Globus pallidus (tissue), 1 donor: ENCODE measurements at regions not wholly inside any gene's neighbourhood (a gene's known extent, or its start where the extent isn't known, plus 50 kb on each side); places are given as distances from the start of the nearest gene placed in this dataset.
"Not testable (repeated sequence)": the region's sequence is repeated elsewhere in the genome, so short reads cannot be mapped to it uniquely, and the experiment has no call there.

Experiments used
- DNase-seq: peaks from one replicate; pipeline ENCODE4 v3.0.0-alpha.2; 2015; ENCODE audit warnings: low spot score

DNA sequence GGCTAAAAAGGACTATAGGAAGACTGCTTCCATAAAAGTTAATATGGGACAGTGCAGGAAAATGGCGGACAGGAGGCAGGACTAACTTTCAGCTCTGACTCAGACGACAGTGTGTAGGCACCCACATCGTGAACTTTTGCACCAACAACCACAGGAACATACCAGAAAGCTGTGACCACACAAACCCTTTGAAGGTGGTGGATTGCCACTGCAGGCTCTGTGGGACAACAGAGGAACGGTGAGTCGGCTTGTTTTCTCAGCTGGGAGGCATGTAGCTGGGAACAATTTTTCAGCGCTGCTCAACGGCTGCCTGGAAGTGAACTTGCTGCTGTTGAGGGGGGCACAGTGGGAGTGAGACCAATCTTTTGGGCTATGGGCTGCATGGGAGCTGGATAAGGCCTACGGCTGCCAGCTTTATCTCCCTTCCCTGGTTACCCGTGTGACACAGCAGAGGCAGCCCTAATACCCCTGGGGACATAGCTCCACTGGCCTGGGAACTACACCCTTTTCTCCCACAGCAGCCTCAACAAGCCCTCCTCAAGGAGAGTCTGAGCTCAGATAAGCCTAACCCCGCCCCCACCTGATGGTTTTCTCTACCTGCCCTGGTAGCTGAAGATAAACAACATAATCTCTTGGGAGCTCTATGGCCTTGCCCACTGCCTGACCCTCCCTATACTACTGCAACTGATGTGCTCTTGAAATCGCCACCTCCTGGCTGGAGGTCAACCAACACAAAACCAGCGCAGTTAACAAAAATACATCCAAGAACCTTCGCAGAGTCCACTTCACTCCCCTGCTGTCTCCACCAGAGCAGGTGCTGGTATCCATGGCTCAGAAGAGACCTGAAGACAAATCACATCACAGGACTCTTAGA is 1537.0 kb downstream of the C4orf33 start:
- DNase-seq, result no peak

DNA sequence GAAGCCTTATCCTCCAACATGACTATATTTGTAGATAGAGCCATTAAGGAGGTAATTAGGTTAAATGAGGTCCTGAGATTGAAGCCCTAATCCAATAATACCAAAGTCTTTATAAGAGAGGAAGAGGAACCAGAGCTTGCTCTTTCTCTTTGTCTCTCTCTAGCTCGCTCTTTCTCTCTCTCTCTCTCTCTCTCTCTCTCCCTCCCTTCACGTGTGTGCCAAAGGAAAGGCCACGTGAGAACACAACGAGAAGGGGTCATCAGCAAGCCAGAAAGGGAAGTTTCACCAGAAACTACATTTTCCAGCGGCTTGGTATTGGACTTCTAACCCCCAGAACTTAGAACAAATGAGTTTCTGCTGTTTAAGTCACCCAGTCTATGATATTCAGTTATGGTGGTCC is 1540.5 kb downstream of the C4orf33 start:
- DNase-seq, result no peak

DNA sequence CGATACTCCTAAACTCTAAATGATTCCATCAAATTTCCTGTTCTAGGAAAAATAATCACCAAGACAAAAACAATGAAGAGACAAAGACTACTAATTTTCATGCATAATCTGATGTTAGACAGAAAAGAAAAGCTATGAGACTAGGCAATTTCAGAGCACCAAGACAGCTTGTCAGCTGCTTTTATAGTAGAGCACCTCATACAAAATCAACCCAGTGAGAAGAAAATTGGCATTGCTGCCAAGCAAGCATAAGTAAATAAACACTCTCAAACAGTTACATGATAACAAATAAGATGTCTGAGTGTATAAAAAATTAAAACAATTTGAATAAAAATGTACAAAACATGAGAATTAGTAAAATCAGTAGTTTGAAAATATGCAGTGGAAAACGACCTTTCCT is 1544.6 kb downstream of the C4orf33 start:
- no peak for DNase-seq

DNA sequence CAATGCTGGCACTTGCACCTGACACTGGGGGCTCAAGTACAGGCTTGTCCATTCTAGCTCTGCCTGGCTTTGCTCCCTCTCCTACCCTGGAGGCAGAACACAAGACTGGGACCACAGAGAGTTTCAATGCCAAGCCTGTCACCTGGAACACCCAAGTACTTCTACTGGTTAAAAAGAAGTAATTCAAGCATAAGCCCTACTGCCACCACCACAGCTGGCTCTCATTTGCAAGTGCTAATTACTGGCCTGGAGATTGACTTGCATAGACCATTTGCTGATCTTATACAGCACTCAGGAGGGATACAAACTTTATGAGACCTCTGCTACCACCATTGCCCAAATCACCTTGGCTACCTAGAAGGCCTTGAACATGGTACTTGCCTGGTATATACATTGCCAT is 1550.9 kb downstream of the C4orf33 start:
- DNase-seq, result no peak

DNA sequence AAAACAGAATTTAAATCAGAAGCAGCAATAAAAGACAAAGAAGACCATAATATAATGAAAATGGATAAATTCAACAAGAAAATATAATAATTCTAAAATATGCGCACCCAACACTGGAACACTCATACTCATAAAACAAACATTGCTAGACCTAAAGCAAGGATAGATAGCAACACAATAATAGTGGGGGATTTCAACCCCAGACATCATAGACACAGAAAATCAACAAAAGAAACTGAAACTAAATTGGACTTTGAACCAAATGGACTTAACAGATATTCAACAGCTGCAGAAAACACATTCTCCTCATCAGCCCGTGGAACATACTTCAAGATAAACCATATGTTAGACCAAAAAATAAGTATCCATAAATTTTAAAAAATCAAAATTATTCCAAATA is 1552.6 kb downstream of the C4orf33 start:
- DNase-seq, result no peak

- DNase-seq, result no peak
Observed at GRCh38 chr4:130653842-130654241, 1557.9 kb downstream of the C4orf33 start.

DNA sequence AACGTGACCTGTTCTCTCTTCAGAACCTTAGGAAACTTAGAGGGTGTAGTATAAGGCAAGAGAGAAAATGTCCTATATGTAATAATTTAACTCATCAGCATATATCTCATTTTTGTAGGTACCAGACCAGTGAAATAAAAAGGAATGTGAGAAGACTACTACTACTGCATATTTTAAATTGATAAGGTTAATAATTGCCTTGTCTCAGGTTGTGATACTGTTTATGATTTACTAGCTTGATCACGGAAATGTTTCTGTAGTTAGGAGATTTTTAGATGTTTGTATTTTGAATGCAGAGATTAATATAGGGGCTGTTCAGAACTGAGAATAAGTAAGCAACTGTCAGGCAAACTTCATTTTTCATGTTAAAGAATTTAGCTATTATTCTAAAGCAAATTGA is 1563.4 kb downstream of the C4orf33 start:
- no peak for DNase-seq

DNA sequence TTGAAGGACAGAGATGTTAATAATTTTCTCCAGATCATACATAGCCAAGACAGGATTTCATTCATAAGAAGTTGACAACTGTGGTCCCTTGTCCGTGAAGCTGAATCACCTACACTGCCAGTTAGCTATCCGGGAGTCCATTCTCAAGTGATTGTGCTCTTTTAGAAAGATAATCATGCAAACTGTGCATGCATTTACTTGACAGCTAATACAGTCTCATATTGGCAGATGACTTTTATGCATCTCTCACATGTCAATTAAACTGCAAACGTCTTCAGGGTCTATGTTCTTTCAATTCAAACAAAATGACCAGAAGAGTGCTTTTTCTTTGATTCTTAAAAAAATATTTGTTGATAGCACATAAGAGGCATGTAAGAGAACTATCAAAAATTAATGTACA is 1572.9 kb downstream of the C4orf33 start:
- DNase-seq, result no peak

GRCh38 chr4:130675266-130675665 is 1579.3 kb downstream of the C4orf33 start:
- DNase-seq, result no peak

DNA sequence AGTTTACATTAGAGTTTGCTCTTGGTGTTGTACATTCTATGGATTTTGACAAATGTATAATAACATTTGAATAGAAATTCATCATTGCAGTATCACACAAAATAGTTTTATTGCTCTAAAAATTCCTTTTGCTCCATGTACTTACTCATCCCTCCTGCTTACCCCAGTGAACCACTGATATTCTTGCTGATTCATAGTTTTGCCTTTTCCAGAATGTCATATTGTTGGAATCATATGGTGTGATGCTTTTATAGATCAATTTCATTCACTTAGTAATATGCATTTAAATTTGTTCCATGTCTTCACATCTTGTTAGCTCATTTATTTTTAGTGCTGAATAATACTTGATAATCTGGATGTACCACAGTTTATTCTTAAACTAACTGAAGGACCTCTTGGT is 1593.2 kb downstream of the C4orf33 start:
- DNase-seq, result no peak

DNA sequence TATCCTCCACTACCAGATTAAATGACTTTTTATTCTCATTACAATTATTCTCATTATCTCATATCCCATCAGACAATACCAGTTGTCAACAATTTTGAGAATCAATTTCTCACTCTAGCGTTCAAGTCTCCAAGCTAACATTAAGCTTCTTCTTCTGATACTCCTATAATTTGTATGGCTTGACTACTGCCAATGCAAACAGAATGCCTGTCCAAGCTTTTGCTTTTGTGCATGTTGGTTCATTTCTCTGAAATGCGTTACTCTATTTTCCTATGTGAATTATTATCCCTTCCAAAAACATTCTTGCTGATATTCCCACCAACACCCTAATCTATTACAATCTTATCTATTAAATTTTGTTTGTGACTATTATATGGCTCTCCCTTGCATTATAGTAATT is 1602.3 kb downstream of the C4orf33 start:
- no peak for DNase-seq

- no peak for DNase-seq
Observed at GRCh38 chr4:130699004-130699403, 1603.1 kb downstream of the C4orf33 start.

DNA sequence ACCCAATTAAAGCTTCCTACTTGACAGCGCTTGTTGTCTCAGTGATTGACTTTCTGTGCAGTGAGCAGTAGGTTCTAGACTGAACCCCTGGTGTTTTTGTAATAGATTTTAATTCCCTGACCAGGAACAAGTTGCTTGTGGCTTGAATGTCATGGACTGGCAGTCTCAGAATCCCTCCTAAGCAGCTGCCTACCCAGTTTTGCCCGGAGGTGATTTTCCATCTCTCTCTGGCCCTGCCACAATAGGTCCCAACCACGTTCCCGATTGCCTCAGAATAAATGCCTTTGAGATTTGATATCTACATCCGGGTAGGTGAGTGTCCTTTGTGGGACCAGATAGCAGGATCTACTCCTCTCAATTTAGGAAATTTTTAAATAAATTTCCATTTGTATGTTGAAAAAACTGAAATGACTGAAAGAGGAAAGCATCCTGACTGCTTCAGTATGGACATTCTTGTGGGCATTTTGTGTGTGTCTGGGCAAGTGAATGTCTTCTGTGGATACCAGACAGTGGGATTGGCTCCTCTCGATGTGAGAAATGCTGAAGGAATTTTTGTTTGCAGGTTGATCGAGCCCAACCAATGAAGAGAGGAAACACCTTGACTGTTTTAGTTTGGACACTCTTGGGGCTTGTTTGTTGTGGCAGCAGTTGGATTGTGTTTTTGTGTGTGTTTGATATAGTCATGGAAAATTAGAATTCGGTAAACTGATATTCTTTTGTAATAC is 1607.4 kb downstream of the C4orf33 start:
- DNase-seq, result no peak

- no peak for DNase-seq
Observed at GRCh38 chr4:130705023-130705422, 1609.1 kb downstream of the C4orf33 start.

DNA sequence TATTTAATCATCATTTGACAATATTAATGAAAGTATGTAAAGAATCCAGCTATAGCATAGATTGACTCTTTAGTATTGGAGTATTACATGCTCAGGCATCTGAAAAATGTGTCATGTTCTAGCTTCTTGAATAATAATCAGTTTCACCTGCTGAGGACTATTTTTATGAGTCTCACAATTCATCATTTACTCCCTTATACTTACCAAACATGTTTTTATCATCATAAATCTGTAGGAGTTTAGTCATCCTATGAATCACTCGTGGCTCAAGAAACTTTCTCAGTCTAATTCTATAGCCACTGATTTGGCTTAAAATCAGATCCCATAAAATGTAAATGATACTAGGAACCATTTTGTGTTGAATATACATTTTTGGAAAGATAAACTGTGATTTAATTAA is 1616.1 kb downstream of the C4orf33 start:
- DNase-seq, result no peak

DNA sequence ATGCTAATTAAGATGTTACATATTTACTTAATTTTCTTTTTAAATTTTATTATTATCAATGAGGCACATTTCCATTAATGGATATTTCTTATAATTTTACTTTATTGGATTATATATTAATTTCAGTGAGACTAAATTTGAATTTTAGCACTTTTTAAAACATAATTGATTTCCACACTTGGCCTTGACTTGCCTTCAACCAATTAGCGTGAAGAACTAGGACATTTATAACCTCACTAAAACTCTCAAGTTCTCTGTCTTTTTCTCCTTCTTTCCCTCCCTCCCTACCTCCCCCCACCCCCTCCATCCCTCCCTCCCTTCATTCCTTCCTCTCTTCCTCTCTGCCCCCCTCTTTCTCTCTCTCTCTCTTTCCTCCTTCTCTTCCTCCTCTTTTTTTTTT is 1618.1 kb downstream of the C4orf33 start:
- no peak for DNase-seq

DNA sequence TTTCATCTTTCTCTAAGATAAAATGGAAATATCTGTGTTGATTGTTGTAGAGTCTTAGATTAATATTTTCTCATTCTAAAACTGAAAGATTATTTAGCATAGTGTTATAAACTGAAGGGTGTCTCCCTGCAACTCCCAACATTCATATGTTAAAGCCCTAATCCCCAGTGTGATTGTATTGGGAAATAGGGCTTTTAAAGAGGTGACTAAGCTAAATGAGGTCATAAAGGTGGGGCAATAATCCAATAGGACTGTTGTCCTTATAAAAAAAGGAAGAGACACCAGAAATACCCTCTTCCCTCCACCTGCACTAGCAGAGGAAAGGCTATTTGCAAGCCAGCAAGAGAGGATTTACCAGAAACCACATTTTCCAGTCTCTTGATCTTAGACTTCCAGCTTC is 1626.4 kb downstream of the C4orf33 start:
- no peak for DNase-seq

- no peak for DNase-seq
Observed at GRCh38 chr4:130736436-130737185, 1640.7 kb downstream of the C4orf33 start.

GRCh38 chr4:130738233-130738632 is 1642.3 kb downstream of the C4orf33 start:
- DNase-seq, result peak; percentile 17

DNA sequence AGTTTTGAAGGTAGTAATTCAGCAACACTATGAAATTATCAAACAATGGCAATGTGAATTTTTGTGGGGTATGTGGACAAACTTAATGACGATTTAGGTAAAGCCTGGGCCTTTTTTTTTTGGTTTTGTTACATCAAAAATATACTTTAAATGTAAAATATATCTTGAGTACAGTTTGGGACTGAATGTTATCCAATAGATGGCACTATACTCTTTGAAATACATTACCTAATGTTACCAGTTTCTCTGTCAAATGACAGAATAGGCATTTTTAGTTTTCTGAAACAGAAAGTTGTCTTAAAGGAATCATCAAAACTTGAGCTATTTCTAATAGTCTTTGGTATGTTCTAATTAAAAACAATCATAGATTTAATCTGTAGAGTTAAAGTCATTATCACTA is 1651.9 kb downstream of the C4orf33 start:
- no peak for DNase-seq

- DNase-seq, result no peak
Observed at GRCh38 chr4:130753926-130754325, 1658.0 kb downstream of the C4orf33 start.

- DNase-seq, result no peak
Observed at GRCh38 chr4:130760246-130760645, 1664.3 kb downstream of the C4orf33 start.

- DNase-seq, result not testable (repeated sequence)
Observed at GRCh38 chr4:130767384-130767783, 1671.4 kb downstream of the C4orf33 start.
